Eye (tissue), 1 donor: ENCODE measurements at regions not wholly inside any gene's neighbourhood (a gene's known extent, or its start where the extent isn't known, plus 50 kb on each side); places are given as distances from the start of the nearest gene placed in this dataset.
"Not testable (repeated sequence)": the region's sequence is repeated elsewhere in the genome, so short reads cannot be mapped to it uniquely, and the experiment has no call there.

Experiments
- DNase-seq: peaks from one replicate; pipeline ENCODE4 v3.0.0-alpha.2; 2015

DNA sequence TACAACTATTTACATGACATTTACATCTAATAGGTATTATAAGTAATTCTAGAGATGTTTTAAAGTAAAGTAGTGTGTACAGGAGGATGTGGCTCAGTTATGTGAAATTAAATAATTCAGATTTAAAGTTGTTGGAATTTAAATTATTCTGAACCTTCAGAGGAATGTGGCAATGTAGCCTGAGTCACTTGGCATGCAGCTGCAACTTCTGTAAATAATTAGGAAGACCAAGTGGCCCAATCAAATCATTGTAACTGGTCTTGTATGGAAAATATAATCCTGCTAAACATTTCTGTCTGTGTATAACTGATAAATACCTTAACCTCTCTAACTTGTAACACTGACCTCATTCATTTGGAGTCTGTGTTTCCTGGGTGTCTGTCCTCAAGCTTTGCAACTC, 828.9 kb downstream of the GLUD2 start:
- DNase-seq, result no peak

DNA sequence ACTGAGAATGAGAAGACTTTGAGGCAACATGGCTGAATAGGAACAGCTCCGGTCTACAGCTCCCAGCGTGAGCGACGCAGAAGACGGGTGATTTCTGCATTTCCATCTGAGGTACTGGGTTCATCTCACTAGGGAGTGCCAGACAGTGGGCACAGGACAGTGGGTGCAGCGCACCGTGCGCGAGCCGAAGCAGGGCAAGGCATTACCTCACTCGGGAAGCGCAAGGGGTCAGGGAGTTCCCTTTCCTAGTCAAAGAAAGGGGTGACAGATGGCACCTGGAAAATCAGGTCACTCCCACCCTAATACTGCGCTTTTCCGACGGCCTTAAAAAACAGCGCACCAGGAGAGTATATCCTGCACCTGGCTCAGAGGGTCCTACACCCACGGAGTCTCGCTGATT, 829.9 kb downstream of the GLUD2 start:
- DNase-seq, result not testable (repeated sequence)

DNA sequence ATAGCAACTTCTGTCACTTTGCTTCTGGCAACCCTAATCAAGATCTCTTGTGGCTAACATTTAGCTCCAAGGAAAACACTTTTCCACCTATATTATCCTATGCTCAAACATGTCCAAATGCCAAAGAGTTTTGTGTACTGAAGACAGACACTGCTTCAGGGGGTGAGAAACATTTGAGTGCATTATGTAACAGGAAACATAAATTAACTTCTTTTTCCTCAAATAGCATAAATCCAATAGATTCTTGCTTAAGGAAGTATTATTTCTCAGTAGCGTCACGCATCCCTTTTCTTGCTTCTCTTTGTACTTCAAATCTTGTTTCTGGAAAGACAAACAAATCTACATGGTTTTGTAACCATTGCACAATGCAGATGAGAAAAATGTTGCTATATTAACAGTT, 839.1 kb downstream of the GLUD2 start:
- no peak for DNase-seq

DNA sequence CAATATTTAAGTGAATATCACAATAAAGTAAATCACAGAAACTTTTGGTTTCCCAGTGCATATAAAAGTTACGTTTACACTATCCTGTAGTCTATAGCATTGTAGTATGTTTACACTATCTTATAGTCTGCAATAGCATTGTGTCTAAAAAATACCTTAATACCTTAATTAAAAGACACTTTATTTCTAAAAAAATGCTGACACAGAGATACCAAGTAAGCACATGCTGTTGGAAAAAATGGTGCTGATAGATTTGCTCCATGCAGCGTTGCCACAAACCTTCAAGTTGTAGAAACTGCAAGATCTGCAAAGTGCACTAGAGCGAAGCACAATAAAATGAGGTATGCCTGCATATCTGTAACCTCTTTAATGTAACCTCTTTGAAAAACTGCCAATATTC, 847.3 kb downstream of the GLUD2 start:
- no peak for DNase-seq

DNA sequence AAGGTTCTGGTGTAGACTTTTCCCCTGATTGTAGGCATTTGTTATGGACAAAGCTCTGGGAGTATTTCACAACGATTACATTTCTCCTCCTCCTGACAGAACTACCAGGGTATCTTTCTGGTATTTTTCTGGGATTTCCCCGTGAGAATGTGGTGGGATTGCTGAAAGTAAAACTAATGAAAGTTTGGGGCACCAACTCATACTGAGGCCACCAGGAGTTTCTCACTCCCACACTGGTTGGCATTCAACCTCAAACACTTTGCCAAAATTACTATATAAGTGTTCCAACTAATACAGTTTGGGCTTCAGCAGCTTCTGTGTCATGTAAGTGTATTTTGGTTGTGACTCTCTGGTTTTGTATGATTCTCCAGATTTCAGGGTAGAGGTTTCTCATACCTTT, 855.1 kb downstream of the GLUD2 start:
- DNase-seq, result no peak

DNA sequence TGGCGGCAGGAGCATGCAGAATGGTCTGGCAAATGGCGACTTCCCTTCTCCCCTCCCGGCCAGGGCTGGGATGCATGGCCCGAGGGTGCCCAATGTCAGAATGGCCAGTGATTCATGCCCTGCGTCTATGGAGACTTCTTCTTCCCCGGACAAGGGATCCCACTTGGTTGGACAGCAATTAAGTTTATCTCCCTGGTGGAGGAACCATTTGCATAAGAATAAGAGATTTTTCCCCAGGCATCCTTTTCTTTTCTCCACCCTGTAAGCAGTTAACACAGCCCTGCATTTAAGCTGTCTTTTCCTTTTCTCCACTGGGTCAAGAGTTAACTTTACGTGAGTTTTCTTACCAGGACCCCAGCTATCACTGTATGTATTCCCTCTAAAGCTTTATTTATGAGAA, 856.6 kb downstream of the GLUD2 start:
- DNase-seq, result no peak

- DNase-seq, result no peak
These were observed 873.8 kb downstream of the GLUD2 start for GRCh38 chrX:121921258-121921657.

DNA sequence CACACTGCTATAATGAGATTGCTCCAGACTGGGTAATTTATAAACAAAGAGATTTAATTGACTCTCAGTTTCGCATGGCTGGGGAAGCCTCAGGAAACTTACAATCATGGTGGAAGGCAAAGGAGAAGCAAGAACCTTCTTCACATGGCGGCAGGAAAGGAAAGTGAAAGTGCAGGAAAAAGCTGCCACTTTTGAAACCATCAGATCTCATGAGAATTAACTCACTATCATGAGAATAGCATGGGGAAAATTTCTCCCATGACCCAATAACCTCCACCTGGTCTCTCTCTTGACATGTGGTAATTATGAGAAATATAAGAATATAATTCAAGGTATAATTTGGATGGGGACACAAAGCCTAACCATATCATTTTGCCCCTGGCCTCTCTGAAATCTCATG, 884.2 kb downstream of the GLUD2 start:
- no peak for DNase-seq

- no peak for DNase-seq
These were observed 885.3 kb downstream of the GLUD2 start for GRCh38 chrX:121932688-121933087.

DNA sequence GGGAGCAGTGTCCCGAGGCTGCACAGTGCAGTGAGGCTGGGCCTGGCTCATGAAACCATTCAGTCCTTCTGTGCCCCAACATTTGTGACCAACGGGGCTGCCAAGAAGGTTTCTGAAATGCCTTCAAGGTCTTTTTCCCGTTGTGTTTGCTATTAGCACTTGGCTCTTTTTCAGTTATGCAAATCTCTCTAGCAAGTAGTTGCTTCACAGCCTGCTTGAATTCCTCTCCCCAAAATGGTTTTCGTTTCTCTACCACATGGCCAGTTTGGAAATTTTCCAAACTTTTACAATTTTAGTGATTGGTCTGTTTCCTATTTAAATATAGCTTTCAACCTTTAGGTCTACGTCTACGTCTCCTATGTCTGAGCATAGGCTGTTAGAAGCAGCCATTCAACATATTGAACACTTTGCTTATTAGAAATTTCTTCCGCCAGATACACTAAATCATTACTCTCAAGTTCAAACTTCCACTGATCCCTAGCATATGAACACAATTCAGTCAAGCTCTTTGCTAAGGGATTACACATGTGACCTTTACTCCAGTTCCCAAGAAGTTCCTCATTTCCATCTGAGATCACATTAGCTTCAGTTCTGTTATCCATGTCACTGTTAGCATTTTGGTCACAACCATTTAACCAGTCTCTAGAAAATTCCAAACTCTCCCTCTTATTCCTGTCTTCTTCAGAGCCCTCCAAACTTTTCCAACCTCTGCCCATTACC, 901.8 kb downstream of the GLUD2 start:
- DNase-seq, result peak; percentile 1

DNA sequence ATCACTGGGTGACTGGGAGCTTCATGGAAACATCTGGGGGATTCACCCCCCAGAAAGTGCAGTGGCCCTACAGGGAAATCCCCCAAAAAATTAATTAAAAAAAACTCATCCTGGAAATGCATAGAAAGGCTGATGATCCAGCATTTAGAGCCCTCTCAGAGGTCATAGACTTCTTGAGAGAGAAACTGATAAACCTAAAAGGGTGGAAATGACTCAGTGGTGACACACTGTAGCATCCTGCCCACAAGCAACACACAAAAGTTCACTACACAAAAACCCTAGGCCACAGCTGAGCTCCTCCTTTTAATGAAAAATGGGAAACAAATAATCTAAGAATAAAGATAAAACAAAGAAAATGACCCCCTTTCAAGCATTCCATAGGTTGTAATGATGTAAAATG, 911.5 kb downstream of the GLUD2 start:
- DNase-seq, result no peak

DNA sequence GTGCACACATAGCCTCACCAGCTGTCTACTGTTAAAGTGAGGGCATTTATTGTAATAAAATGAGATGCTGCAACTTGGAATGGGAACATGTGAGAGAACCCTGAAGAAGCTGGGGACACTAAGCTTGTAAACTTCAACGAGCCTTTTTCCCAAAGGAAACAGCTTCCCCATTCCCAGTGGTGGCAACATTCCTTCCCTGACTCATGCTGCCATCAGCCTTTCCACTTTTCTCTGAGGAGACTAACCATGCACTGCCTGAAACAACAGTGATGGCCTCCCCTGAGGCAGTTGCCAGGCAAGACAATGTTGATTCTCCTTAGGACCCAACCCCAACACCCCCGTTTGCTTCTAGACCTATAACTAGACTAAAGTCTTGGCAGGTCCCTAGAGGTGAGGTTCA, 928.3 kb downstream of the GLUD2 start:
- DNase-seq, result no peak

GRCh38 chrX:121987163-121987562, 939.8 kb downstream of the GLUD2 start:
- no peak for DNase-seq

DNA sequence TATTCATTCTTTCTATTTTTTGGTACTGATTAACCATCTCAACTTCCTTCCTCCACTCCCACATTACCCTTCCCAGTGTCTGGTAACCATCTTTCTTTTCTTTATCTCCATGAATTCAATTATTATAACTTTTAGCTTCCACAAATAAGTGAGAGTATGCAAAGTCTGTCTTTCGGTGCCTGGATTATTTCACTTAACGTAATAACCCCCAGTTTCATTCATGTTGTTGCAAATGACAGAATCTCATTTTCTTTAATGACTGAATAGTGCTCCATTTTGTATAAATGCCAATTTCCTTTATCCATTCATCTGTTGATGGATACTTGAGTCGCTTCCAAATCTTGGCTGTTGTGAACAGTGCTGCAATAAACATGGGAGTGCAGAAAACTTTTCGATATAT, 940.4 kb downstream of the GLUD2 start:
- DNase-seq, result no peak

DNA sequence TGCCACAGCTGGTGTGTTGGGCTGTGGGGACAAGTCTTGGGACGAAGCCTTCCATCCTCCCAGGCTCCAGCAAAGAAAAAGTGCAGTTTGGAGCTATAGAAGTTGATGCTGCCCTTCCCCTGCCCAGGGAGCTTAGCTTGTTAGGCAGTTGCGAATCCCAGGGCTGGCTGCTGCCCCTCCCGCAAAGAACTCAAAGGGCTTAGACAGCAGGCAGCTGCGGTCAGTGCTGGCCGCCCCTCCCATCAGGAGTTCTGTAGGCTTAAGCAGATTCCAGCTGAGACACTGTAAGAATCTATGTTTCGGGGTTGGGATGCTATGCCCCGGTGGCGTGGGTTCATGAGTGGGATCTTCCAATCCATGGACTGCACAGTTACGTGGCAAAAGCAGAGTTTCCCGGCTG, 956.7 kb downstream of the GLUD2 start:
- no peak for DNase-seq

DNA sequence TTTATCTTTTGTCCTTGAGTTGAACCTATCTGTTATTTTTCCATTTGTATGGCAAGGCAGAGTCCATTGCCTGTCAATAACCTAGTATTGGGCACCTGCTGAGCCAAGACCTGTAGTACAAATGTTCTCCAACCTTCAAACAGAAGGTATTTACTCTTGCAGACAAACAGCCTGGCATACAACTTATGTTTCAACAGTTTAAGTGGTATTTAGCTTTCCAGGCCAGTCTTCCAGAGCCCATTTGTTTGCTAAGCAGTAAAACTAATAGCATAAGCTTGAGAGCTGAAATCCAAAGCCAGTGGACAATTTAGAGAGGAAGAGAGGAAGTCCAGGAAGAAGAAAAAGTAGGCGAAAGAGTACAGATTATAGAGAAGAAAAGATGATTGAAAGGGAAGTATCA, 979.3 kb downstream of the GLUD2 start:
- no peak for DNase-seq

DNA sequence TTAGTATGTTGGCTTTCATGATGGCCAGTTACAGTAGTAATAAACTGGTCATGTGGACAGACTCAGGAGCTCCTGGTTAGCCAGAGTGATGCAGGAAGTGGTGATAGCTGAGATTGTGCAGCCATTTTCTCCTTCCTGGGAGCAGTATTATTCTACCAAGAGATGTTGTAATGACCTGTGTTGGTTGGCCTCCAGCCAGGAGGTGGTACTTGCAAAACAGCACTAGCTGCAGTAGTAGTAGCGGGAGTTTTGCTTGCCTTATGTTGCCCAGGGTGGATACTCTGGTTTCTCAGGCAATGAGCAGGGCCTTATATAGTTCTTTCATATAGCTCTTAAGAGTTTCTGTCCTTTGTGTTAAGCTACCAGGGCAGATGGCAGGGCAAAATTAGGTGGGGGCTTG, 998.8 kb downstream of the GLUD2 start:
- DNase-seq, result no peak

- DNase-seq, result no peak
These were observed 999.4 kb downstream of the GLUD2 start for GRCh38 chrX:122046815-122047214.

DNA sequence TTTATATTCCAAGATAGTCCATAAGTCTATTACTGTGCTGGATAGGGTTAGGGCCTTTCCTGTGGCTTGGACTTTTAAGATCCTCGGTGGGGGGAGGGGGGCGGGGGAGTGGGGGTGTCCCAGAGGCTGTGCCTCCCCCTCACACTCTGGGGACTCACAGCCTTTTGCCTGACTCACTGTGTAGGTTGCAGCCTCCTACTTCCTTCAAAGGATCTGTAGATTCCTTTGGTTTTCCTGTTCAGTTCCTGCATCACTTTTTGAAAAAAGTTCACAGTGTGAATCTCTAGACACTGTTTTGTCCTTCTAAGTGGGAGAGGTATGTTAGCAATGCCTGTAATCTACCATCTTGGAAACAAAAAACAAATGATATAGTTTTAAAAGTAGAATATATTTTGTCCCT, 999.9 kb downstream of the GLUD2 start:
- DNase-seq, result no peak

DNA sequence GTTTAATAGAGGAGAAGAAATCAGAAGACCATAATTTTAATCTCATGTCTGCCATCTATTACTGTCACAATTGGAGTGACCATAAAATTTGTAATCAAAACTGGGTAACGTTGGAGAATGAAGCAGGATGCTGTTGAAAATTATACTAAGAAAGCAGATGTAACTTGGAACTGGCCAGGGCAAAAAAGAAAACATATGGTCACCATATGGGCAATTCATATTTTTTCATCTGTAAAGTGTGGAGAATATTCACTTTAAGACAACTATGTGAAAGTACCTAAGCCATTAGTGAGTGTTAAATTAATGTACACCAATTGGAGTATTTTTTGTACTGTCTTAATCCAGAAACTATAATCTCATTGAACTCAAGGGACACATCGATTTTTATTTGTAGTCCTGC, 1008.0 kb downstream of the GLUD2 start:
- no peak for DNase-seq

GRCh38 chrX:122055979-122056715, 1008.7 kb downstream of the GLUD2 start:
- no peak for DNase-seq

GRCh38 chrX:122076241-122076640, 1028.8 kb downstream of the GLUD2 start:
- DNase-seq, result no peak

DNA sequence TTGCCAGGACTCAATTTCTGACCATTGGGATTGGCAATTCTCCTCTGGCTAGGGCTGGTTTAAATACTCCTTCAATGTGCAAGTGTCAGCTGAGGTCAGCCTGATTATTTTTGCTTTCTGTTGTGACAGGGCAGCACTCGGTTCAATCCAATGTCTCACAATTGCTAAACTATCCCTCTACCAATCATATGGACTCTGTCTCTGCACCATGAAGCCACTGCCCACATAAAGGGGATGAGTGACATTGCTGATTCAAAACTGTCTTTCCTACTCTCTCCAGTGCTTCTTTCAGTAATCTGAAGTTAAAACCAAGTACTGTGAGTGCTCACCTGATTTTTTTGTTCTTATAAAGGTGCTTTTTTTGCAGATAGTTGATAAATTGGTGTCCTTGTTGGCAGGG, 1030.7 kb downstream of the GLUD2 start:
- DNase-seq, result no peak

DNA sequence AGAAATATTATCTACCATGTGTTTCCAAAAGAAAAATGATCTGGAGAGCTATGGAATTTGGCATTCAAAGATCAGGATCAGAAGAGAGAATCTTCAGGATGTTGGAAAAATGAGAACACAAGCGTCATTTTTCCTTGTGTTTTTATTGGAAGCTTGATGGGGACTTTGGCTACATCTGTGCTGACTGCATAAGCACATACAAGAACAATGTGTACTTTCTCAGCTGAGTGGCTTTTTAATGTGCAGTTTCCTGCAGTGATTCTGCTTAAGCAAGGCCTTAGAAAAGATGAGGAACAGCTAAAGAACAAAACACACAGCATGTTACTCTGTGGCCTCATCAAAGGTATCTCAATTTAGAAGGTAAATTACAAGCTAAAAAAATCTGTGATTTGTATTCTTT, 1039.9 kb downstream of the GLUD2 start:
- peak; percentile 5 for DNase-seq

DNA sequence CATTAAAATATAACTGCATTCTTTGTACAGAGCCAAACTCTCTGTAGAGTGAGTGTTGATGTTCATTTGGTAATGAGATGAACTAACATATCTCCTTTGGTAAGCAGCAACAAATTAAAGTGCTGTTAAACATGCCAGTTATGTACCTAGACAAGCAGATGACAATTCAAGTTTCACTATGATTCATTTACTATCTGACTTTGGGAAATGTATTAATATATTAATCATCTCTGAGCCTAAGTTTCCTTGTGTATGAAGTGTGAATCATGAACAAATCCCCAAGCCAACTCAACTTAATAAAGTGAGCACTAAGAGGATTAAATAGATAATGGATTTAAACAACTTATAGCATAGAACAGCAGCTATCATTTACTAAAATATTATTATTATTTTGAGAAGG, 1044.2 kb downstream of the GLUD2 start:
- no peak for DNase-seq
